ENCODE measurements at regions not wholly inside any gene's neighbourhood (a gene's known extent, or its start where the extent isn't known, plus 50 kb on each side); places are given as distances from the start of the nearest gene placed in this dataset.

- H3K4me2 ChIP-seq (ENCODE audit: low read depth, low read length, poor library complexity, severe bottlenecking): no peak overlapping the region
- H3K9me3 ChIP-seq (ENCODE audit: insufficient read depth, low read length): no peaks in the 10 kb centered on the region
- H4K20me1 ChIP-seq (ENCODE audit: low read depth, low read length): no peaks in the 10 kb centered on the region
- no peak overlapping the region for H3K4me3 ChIP-seq (ENCODE audit: insufficient read depth, low read length, poor library complexity, severe bottlenecking)
- H3K79me2 ChIP-seq (ENCODE audit: insufficient read depth, low read length): no peaks in the 10 kb centered on the region
- H3K27ac ChIP-seq (ENCODE audit: low read depth, low read length): no peak overlapping the region
- no peak overlapping the region for H2AFZ ChIP-seq (ENCODE audit: low read depth, low read length, severe bottlenecking)
- no peaks in the 10 kb centered on the region for H3K9me2 ChIP-seq (replicated peaks; ENCODE audit: insufficient read depth, low read length)
- H3K36me3 ChIP-seq (ENCODE audit: low read length): no peaks in the 10 kb centered on the region
- no peaks in the 10 kb centered on the region for H3K27me3 ChIP-seq (ENCODE audit: low read length)
- H3F3A ChIP-seq (ENCODE audit: insufficient read depth): no peaks in the 10 kb centered on the region
- H3K9ac ChIP-seq (ENCODE audit: low read length): no peak overlapping the region
- TF ChIP-seq CTCF (IDR thresholded peaks at IDR 0.05; ENCODE audit: insufficient read depth, low read length, poor library complexity, severe bottlenecking) (no peak), EZH2phosphoT487 (conservative IDR thresholded peaks at IDR 0.05; ENCODE audit: low read length) (no peak)
These were observed 91.1 kb upstream of the SLC38A4 start for GRCh38 chr12:46916796-46917419.

DNA sequence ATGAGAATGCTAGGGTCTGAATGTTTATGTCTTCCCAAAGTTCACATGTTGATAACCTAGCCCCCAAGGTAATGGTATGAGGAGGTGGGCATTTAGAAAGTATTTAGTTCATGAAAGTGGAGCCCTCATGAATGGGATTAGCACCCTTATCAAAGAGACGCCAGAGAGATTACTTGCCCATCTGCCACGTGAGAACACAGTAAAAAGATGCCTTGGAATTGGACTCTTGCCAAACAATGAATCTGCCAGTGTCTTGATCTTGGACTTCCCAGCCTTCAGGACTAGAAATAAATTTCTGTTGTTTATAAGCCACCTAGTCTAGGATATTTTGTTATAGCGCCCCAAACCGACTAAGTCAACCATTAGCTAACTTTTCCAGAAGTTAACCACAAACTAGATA lies 92.0 kb upstream of the SLC38A4 start:
- Histone ChIP-seq H3K9me2 (replicated peaks; ENCODE audit: insufficient read depth, low read length) (no peaks in the 10 kb centered on the region), H3K9ac (ENCODE audit: low read length) (no peak overlapping the region), H3K4me3 (ENCODE audit: insufficient read depth, low read length, poor library complexity, severe bottlenecking) (no peak overlapping the region), H3F3A (ENCODE audit: insufficient read depth) (no peaks in the 10 kb centered on the region), H2AFZ (ENCODE audit: low read depth, low read length, severe bottlenecking) (no peak overlapping the region), H3K4me2 (ENCODE audit: low read depth, low read length, poor library complexity, severe bottlenecking) (no peak overlapping the region), H3K27ac (ENCODE audit: low read depth, low read length) (no peak overlapping the region), H3K36me3 (ENCODE audit: low read length) (no peaks in the 10 kb centered on the region), H4K20me1 (ENCODE audit: low read depth, low read length) (no peaks in the 10 kb centered on the region), H3K79me2 (ENCODE audit: insufficient read depth, low read length) (no peaks in the 10 kb centered on the region), H3K9me3 (ENCODE audit: insufficient read depth, low read length) (no peaks in the 10 kb centered on the region), H3K27me3 (ENCODE audit: low read length) (no peaks in the 10 kb centered on the region)
- TF ChIP-seq CTCF (IDR thresholded peaks at IDR 0.05; ENCODE audit: insufficient read depth, low read length, poor library complexity, severe bottlenecking) (no peak), EZH2phosphoT487 (conservative IDR thresholded peaks at IDR 0.05; ENCODE audit: low read length) (no peak)

GRCh38 chr12:46918631-46919030 lies 92.8 kb upstream of the SLC38A4 start:
- H4K20me1 ChIP-seq (ENCODE audit: low read depth, low read length): no peaks in the 10 kb centered on the region
- H3K27me3 ChIP-seq (ENCODE audit: low read length): no peaks in the 10 kb centered on the region; the same call in 1 of the 2 replicates
- TF ChIP-seq CTCF (IDR thresholded peaks at IDR 0.05; ENCODE audit: insufficient read depth, low read length, poor library complexity, severe bottlenecking): no peak
- TF ChIP-seq EZH2phosphoT487 (conservative IDR thresholded peaks at IDR 0.05; ENCODE audit: low read length): no peak
- H3K9me3 ChIP-seq (ENCODE audit: insufficient read depth, low read length): no peaks in the 10 kb centered on the region
- no peak overlapping the region for H3K9ac ChIP-seq (ENCODE audit: low read length)
- no peak overlapping the region for H3K4me2 ChIP-seq (ENCODE audit: low read depth, low read length, poor library complexity, severe bottlenecking)
- H3K36me3 ChIP-seq (ENCODE audit: low read length): no peaks in the 10 kb centered on the region
- H3K9me2 ChIP-seq (replicated peaks; ENCODE audit: insufficient read depth, low read length): no peaks in the 10 kb centered on the region
- no peak overlapping the region for H3K27ac ChIP-seq (ENCODE audit: low read depth, low read length)
- no peak overlapping the region for H2AFZ ChIP-seq (ENCODE audit: low read depth, low read length, severe bottlenecking)
- no peaks in the 10 kb centered on the region for H3K79me2 ChIP-seq (ENCODE audit: insufficient read depth, low read length)
- H3F3A ChIP-seq (ENCODE audit: insufficient read depth): no peaks in the 10 kb centered on the region
- H3K4me3 ChIP-seq (ENCODE audit: insufficient read depth, low read length, poor library complexity, severe bottlenecking): no peak overlapping the region

Measured in SU-DHL-6 (cell line).